Lower leg skin (tissue), 4 donors: ENCODE measurements at regions not wholly inside any gene's neighbourhood (a gene's known extent, or its start where the extent isn't known, plus 50 kb on each side); places are given as distances from the start of the nearest gene placed in this dataset.

Source experiments
- DNase-seq, 2 donors: peaks; one replicate each; pipeline ENCODE4 v3.0.0-alpha.2; 2019; ENCODE audit warnings: low spot score in 2 of 2
- H3K4me3 ChIP-seq: fragments of 200-600 bp; sonication (generic); 2 replicates; pipeline ENCODE4 v1.5.1; 2017; ENCODE audit warnings: mild to moderate bottlenecking, low read depth; ENCODE audit not compliant: poor library complexity, severe bottlenecking
- POLR2A ChIP-seq, 2 donors: fragments of 450-650 bp; IDR thresholded peaks; one replicate each; pipeline ENCODE4 v1.6.1; 2016 to 2017; ENCODE audit warnings: antibody characterized with exemption in 2 of 2, mild to moderate bottlenecking in 1 of 2, moderate library complexity in 1 of 2
- WGBS, 2 donors: methylation state at CpG; one replicate each; pipeline ENCODE4 v1.1.5; 2018; 5-methylcytosine and 5-hydroxymethylcytosine counted together
- intact Hi-C: fragments of 100-400 bp; cut with DNase I; formaldehyde crosslinking; loops from one replicate; pipeline ENCODE4 v1.15.0; 2023; ENCODE audit warnings: low total_unique reads
- TF ChIP-seq, protein P1 (sequence below), 3 donors: fragments of 450-650 bp; IDR thresholded peaks; one replicate each; pipeline ENCODE4 v1.5.1; 2016; ENCODE audit warnings: antibody characterized with exemption in 3 of 3, mild to moderate bottlenecking in 3 of 3, moderate library complexity in 2 of 3

DNA sequence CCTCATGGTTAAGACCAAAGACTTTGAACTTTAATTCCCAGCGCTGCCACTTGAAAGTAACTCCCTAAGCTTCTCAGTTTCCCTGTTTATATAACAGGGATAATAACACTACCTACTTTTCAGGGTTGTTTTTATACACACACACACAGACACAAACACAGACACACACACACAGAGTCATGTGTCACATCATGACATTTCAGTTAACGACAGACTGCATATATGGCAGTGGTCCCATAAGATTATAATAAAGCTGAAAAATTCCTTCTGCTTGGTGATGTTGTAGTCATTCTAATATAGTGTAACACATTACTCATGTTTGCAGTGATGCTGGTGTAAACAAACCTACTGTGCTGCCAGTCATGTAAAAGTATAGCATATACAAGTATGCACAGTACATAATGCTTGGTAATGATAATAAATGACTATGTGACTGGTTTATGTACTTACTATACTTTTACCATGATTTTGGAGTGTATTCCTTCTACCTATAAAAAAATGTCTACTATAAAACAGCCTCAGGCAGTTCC, 89.2 kb upstream of the ITGA4 start:
- 85 to 91% methylated on average over 2 of the region's 2 CpGs for WGBS, 2 donors
- intact Hi-C loops = no loop called here
- DNase-seq = no peak
- H3K4me3 ChIP-seq = no peak overlapping the region
- no peak for TF ChIP-seq POLR2A (IDR thresholded peaks at IDR 0.05)
- TF ChIP-seq, protein P1, sequence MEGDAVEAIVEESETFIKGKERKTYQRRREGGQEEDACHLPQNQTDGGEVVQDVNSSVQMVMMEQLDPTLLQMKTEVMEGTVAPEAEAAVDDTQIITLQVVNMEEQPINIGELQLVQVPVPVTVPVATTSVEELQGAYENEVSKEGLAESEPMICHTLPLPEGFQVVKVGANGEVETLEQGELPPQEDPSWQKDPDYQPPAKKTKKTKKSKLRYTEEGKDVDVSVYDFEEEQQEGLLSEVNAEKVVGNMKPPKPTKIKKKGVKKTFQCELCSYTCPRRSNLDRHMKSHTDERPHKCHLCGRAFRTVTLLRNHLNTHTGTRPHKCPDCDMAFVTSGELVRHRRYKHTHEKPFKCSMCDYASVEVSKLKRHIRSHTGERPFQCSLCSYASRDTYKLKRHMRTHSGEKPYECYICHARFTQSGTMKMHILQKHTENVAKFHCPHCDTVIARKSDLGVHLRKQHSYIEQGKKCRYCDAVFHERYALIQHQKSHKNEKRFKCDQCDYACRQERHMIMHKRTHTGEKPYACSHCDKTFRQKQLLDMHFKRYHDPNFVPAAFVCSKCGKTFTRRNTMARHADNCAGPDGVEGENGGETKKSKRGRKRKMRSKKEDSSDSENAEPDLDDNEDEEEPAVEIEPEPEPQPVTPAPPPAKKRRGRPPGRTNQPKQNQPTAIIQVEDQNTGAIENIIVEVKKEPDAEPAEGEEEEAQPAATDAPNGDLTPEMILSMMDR (IDR thresholded peaks at IDR 0.05) = no peak

DNA sequence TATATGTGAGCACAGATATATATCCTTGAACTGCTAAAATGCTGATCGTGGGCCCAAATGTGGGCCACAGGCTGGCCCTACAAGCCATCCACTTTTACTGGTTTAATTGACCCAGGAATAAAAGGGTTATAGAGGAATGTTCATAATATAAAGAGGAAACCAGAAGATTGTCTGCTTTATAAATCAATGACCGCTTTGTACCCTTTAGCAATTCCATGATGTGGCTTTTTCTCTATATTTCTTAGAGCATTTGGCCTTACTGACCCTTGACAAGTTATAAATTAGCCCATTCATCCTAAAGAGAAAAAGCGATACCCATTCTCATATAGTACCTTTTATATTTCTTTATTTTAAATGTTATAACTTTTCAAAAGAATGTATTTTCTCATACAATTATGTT, 87.1 kb upstream of the ITGA4 start:
- 78 to 96% methylated on average over 3 of the region's 3 CpGs for WGBS, 2 donors
- TF ChIP-seq, protein P1 (IDR thresholded peaks at IDR 0.05) = no peak
- TF ChIP-seq POLR2A (IDR thresholded peaks at IDR 0.05) = no peak
- intact Hi-C loops = no loop called here
- DNase-seq = no peak
- no peak overlapping the region for H3K4me3 ChIP-seq

DNA sequence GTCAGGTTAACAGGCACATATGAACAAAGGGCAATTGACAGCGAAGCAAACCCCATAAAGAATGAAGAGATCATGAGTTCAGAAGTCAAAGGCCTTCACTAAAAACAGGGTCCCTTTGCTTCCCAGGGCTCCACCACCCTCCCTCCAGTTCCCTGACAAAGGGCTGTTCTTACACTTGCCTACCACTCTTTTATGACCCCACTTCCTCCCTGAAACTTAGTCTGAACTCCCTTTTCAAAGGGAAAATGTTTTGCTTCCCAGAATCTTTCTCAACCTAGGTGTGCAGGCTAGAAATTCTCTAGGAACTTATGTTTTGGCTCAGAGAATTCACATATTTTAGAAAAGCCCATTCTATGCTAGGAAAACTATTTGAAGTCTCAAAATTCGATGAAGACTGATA, 86.0 kb upstream of the ITGA4 start:
- intact Hi-C loops = no loop called here
- DNase-seq = no peak
- WGBS, 2 donors = 89 to 90% methylated on average over 2 of the region's 2 CpGs
- no peak overlapping the region for H3K4me3 ChIP-seq
- TF ChIP-seq POLR2A (IDR thresholded peaks at IDR 0.05) = no peak
- TF ChIP-seq, protein P1 (IDR thresholded peaks at IDR 0.05) = no peak

DNA sequence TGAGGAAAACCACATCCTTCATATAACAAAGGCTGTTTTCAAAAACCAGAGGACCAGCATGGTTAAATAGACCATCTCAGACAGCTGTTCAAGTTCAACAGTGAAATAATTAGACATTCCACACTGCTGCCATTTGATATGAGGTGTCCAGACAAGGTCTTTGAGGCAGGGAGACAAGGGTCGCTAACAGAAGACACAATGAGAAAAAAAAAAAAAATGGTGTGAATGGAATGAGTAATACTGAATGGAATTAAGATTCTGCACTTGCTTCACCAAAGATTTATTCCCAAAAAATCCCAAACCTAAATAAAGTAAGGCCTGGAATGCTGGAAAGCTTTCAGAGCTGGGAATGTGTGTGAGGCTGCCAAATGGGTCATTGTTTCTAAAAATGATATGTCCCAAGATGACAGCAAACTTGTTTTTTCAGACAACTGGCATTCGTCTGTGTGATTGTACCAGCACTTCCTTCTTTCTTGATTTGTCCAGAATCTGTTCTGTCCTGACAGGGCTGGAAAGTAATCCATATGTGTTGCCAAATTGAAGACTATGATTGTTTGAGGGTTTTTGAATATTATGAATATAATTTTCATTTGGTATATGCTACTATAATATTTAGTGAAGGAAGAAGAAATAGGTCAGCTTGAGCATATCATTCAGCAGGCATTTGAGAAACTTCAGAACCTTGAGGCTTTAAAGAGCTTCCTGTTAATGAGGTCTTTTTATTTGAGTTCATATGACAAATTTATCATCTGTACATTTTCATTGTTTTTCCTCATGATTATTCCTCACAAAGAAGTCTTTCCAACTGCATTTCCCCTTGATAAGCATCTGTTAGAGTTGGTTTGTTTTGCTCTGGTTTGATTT, 85.2 kb upstream of the ITGA4 start:
- DNase-seq = peak in 1 of 2 donors; percentile 21
- no peak for TF ChIP-seq POLR2A (IDR thresholded peaks at IDR 0.05)
- no peak overlapping the region for H3K4me3 ChIP-seq
- intact Hi-C loops = no loop called here
- 11% methylated on average over 2 of the region's 2 CpGs for WGBS, 2 donors

- TF ChIP-seq POLR2A (IDR thresholded peaks at IDR 0.05) = no peak
- TF ChIP-seq, protein P1 (IDR thresholded peaks at IDR 0.05) = no peak
- DNase-seq = no peak
- intact Hi-C loops = no loop called here
- WGBS, 2 donors = 68 to 86% methylated on average over 3 of the region's 3 CpGs
- H3K4me3 ChIP-seq = no peak overlapping the region
Measured at GRCh38 chr2:181372646-181373040, 84.5 kb upstream of the ITGA4 start.

DNA sequence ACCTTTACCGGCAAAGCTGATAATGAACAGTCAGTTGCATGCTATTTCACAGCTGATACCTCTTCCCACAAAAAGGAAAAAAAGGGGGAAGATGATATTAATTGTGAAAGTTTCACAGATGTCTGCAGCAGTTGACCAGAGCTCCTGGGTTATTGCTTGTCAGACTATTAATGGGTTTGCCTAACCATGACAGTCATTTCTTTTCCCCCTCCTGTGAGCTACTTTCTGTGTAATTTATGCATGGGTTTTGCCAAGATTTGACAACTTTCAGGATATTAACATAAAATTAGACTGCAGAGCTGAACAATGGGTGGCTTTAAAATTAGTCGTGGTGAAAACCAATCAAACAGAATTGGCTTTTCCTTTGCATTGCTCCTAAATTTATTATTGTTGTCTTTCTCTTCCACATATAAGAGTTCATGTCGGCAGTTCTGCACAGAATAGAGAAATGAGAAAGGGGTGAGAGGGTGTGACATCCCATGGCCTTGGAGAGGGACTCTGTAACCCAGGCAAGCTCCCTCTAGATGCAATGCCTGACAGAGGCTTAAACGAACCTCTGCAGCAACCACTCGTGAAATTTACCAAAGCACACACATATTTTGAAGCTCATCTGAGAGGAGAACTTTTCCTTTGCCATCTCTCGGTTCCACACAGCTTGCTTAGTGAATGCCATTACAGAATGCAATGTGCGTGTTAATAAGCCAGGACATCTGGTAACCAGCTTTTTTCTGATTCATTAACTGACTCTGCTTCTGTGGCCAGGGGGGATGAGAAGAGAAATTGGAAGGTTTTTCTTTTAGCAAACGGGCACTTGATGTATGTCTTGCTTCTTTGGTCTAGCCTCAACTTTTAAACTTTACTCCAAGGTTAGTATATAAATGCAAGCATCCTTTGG, 82.2 kb upstream of the ITGA4 start:
- no peak overlapping the region for H3K4me3 ChIP-seq
- TF ChIP-seq, protein P1 (IDR thresholded peaks at IDR 0.05) = no peak
- no peak for TF ChIP-seq POLR2A (IDR thresholded peaks at IDR 0.05)
- intact Hi-C loops = no loop called here
- DNase-seq = no peak
- WGBS, 2 donors = 48 to 54% methylated on average over 8 of the region's 8 CpGs
